GM12864 (cell line): ENCODE measurements at regions not wholly inside any gene's neighbourhood (a gene's known extent, or its start where the extent isn't known, plus 50 kb on each side); places are given as distances from the start of the nearest gene placed in this dataset.

ENCODE experiments used
- DNase-seq: peaks from one replicate; pipeline ENCODE4 v3.0.0-alpha.2; 2011; ENCODE audit warnings: low read depth
- H3K4me3 ChIP-seq: 2 replicates; pipeline ENCODE4 v1.5.1; 2011; ENCODE audit warnings: mild to moderate bottlenecking, low read depth, low read length, control low read depth
- CTCF ChIP-seq: IDR thresholded peaks from 2 replicates; pipeline ENCODE4 v1.5.1; 2011; ENCODE audit warnings: low read depth, mild to moderate bottlenecking, moderate library complexity, low read length, control low read depth, inconsistent platforms; ENCODE audit errors: missing control alignments

- DNase-seq, result no peak
- TF ChIP-seq CTCF, result no peak
- H3K4me3 ChIP-seq, result no peak overlapping the region
Measured at GRCh38 chr2:3117650-3118216, 259.9 kb downstream of the EIPR1 start.

- no peak overlapping the region for H3K4me3 ChIP-seq
- no peak for DNase-seq
- no peak for TF ChIP-seq CTCF
Measured at GRCh38 chr2:3116371-3116770, 261.2 kb downstream of the EIPR1 start.

- H3K4me3 ChIP-seq, result no peak overlapping the region
- DNase-seq, result no peak
- TF ChIP-seq CTCF, result no peak
Measured at GRCh38 chr2:3115301-3116042, 262.1 kb downstream of the EIPR1 start.

GRCh38 chr2:3114406-3115185 is 263.0 kb downstream of the EIPR1 start:
- no peak overlapping the region for H3K4me3 ChIP-seq
- DNase-seq, result no peak

GRCh38 chr2:3113769-3114168 is 263.8 kb downstream of the EIPR1 start:
- DNase-seq, result no peak
- TF ChIP-seq CTCF, result no peak
- H3K4me3 ChIP-seq, result no peak overlapping the region

More at GRCh38 chr2:3114406-3115185, 263.0 kb downstream of the EIPR1 start:
- TF ChIP-seq CTCF, result no peak

- H3K4me3 ChIP-seq, result no peak overlapping the region
- TF ChIP-seq CTCF, result no peak
- DNase-seq, result no peak
Measured at GRCh38 chr2:3113122-3113521, 264.5 kb downstream of the EIPR1 start.
